Ecto neural progenitor cell (in vitro differentiated cells): ENCODE measurements at regions not wholly inside any gene's neighbourhood (a gene's known extent, or its start where the extent isn't known, plus 50 kb on each side); places are given as distances from the start of the nearest gene placed in this dataset.

Experiments
- DNase-seq: peaks from one replicate; pipeline ENCODE4 v3.0.0-alpha.2; 2018; ENCODE audit warnings: low spot score

GRCh38 chr5:175168882-175169507 lies 275.0 kb downstream of the DRD1 start:
- DNase-seq, result no peak

GRCh38 chr5:175166026-175166425 lies 278.0 kb downstream of the DRD1 start:
- no peak for DNase-seq

DNA sequence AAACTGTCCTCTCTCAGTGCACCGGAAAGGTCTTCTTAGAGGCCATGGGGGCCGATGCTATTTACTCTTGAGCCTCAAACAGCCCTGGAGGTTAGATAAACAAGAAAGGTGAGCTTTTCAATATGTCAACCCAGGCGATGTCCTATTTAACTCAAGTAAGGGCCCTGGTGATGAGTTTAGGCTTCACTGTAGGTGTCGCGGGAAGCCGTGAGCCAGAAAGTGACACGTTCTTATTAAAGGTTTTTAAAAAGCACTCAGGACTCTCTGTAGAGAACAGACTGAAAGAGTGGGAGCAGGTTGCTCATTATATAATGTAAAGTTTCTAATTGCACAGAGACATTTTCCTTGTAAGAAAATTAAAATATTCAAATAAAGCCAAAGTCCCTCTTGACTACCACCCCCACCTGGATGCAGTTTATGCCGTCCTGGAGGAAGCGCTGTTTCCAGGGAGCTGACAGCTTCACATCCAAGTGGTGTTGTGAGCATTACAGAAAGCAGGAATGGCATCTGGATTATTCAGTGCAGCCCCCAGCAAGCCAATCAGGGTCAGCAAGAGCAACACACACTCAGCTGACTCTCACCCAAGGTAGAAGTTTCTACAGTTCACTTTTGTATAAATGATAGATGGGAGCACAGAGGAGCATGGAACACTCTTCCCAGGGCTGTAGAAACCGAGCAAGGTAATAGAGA lies 280.3 kb downstream of the DRD1 start:
- DNase-seq, result no peak

GRCh38 chr5:175162036-175162435 lies 281.9 kb downstream of the DRD1 start:
- DNase-seq, result no peak

DNA sequence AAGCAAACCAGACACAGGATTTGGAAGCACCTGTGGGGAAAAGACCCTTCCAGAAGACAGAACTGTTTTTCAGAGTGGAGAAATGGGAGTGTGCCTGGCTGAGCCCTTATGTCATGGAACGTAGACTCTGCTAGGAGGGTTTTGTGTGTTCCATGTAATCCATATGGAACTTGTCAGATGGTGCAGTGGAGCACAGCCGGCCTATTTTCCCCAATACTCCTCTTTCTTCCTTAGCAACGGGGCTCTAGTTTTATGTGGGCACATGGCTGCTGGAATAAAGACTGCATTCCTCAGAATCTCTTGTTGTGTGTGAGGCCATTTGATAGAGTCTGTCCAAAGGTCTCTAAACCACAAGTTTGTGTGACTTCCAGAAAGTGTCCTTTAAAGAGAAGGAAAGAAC lies 284.0 kb downstream of the DRD1 start:
- DNase-seq, result no peak

GRCh38 chr5:175148636-175149172 lies 295.3 kb downstream of the DRD1 start:
- DNase-seq, result no peak

DNA sequence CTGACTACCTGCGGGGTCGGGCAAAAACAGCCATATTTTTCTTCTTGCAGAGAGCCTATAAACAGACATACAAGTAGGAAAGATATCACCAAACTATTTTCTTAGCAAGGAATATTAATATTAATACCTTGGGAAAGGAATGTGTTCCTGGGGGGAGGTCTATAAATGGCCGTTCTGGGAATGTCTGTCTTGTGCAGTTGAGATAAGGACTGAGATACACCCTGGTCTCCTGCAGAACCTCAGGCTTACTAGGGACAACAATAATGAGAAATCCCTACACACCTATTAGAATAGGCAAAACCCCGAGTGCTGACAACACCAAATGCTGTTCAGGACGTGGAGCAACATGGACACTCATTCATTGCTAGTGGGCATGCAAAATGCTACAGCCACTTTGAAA lies 297.2 kb downstream of the DRD1 start:
- no peak for DNase-seq

DNA sequence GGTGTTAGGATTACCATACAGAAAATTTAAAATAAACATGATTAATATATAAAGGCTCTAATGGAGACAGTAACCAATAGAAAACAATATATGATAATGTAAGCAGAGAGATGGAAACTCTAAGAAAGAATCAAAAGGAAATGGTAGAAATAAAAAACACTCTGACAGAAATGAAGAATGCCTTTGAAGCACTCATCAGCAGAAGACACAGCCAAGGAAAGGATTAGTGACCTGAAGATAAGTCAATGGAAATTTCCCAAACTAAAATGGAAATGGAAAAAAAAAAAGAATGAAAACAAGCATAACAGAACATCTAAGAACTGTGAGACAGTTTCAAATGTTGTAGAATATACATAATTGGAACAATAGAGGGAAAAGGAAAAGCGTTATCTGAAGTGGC lies 302.6 kb downstream of the DRD1 start:
- DNase-seq, result no peak

DNA sequence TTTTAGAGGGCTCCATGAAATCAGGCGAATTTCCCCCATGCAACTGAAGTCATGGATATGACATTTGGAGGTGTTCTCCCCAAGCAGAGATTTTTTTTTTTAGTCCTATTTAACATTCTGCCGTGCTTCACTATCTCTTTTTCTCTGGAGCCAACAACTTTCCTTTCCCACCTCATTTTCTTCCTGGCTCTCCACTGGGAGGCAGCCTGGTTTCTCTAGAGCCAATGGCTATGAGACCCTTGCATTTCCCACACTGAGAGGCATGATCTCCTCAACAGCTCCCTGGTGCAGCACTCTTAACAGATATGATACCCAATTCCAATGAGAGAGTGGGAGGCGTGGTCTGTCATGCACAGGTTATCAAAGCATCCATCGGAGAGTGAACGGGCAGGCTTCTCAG lies 310.8 kb downstream of the DRD1 start:
- no peak for DNase-seq

DNA sequence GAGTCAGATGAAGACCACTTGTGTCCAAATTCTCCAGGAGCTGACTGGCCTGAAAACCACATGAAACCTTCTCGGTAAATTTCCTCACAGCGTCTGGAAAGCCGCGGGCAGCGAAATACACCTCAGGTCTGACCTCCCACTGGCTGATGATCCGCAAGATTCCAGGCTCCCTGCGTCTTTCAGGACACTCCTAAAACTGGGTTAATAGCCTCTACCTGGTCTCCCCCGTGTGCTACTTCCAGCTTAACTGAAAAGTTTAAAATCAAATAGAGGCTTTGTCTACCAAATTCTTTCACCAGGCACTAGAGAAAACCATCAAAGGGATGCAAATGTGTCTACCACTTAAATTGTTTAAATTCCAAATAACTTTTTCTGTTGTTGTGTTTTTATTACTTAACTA lies 312.6 kb downstream of the DRD1 start:
- no peak for DNase-seq

DNA sequence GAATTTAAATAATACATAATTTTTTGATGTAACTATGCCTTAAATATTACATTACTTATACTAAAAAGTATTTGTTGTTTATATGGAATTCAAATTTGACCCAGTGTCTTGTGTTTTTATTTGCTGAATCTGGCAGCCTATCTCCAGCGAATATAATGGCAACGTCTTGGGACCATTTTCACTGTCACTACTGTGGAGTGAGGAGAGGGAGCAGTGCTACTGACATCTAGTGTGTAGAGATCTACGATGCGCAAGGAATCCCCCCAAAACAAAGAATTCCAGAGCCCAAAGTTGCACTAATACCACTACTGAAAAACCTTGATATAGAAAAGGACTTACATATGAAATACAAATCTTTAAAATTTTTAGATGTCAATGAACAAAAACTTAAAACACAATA lies 314.4 kb downstream of the DRD1 start:
- no peak for DNase-seq

GRCh38 chr5:175129121-175129520 lies 314.9 kb downstream of the DRD1 start:
- no peak for DNase-seq

GRCh38 chr5:175124821-175125220 lies 319.2 kb downstream of the DRD1 start:
- DNase-seq, result no peak

DNA sequence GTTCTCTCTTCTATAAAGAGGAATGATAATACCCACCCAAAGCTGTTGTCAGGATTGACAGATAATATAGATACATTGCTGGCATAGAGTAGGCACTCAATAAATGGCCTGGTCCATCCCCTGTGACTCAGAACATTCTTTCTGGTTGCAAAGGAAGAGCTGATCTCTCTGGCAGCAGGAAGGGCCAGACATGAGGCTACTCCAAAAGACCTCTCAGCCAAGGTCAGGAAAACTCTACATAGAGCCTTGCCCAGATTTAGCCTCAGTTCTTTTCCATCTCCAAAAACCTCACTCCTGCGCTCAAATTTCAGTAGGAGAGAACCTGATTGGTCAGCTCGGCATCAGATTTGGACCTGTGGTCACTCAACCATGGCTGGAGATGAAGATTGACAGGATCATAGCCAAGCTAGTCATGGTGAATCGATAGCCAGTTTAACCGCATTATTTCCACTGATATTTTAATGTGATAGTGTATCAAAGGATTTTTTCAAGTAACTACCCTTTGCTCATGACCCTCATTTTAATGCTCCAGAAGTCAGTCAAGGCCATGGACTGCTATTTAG lies 319.6 kb downstream of the DRD1 start:
- DNase-seq, result no peak

DNA sequence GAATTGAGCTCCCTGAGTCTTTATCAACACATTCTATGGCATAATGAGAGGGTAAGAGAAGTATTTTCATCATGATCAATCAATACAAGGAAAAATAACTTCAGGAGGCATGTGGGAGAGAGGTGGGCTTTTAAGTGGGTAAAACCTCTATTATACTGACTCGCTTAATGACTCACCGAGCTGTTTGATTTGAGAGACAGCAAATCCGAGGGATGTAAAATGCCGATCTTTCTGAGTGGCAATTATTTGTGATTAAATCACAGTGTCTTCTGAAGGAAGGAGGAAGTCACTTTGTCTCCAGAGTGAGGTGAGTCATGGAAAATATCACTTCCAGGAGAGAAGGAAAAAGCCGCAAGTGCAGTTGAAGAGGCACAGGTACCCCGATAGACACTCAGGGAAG lies 320.4 kb downstream of the DRD1 start:
- no peak for DNase-seq

- no peak for DNase-seq
Observed at GRCh38 chr5:175121457-175121856, 322.5 kb downstream of the DRD1 start.

- no peak for DNase-seq
Observed at GRCh38 chr5:175120412-175120811, 323.6 kb downstream of the DRD1 start.

DNA sequence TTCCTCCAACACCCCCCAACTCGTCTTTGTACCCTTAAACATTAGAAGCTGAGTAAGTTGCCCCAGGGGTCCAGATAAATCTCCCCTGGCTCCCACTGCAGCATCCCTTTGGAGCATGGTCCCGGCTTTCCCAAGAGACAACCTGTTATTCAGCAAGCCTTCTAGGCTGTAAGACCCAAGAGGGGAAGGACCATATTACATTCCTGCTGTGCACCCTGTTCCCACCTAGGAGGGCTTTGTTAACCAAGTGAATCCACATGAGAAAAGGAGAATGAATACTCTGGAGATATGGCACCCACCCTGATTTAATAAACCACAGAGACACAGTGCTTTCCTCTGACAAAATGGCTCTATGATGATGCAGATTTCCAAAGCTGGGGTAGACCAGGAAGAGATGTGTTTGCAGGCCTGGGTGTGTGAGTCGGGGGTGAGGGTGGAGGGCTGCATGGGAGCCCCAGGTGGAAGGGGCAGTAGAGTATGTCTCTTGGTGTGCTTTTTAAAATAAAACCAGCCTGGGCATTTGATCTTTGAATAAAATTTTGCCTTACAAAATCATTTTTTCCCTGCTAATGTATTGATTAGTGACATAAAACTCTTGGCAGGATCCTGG lies 325.2 kb downstream of the DRD1 start:
- DNase-seq, result no peak

DNA sequence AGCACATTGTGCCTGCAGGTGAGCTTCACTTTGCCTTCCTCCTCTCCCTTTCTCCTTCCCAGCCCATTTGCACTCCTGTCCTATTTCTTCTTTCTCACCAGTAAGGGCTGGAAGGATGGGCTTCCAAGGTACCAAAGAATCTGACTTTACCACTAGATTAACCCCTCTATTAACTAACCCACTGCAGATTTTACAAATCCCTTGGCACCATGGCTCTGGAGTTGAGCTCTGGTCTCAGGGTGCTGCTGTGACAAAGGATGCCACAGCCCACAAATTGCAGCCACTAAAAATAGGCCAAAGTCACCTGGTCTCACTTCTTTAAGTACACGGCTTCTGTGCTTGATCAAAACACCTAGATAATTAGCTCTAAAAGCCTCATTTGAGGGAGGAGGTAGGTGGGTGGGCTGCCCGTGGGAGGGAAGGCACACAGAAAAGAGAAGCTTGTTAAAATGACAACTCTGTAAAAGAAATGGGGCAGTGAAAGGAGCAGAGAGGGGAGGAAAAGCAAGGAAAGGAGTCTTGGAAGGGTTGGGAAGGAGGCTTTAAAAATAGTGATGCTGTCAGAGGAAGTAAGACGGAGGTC lies 327.4 kb downstream of the DRD1 start:
- DNase-seq, result no peak

- DNase-seq, result no peak
Observed at GRCh38 chr5:175115831-175116230, 328.2 kb downstream of the DRD1 start.

GRCh38 chr5:175113947-175114346 lies 330.0 kb downstream of the DRD1 start:
- DNase-seq, result no peak

DNA sequence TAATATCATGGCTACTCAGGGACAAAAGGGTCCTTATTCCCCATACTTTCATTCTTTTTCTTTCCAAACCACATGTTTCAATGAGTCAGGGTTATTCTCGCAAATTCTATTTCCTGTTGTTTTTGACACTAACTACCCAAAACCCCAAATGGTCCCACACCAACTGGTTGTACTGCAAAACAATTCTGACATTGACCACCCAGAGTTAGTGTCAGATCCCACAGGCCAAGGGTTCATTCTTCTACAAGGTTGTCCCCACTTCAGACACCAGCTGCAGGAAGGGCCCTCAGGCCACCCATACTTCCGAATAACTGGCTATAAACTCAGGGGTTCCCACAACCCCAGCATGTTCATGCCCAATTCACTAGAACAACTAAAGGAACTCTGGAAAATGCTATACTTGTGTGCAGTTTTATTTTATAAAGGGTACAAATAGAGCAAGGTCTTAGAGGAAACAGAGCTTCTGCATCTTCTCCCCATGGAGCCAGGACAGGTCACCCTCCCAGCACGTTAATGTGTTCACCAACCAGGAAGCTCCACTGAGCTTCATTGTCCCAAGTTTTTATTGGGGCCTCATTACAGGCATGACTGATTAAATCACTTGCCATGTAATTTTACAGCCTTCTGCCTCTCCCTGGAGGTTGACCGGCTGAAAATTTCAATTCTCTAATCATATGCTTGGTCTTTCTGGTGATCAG lies 334.8 kb downstream of the DRD1 start:
- no peak for DNase-seq
